Liver (tissue), 3 donors: ENCODE measurements at regions not wholly inside any gene's neighbourhood (a gene's known extent, or its start where the extent isn't known, plus 50 kb on each side); places are given as distances from the start of the nearest gene placed in this dataset.

ENCODE experiments used
- GABPA ChIP-seq, 2 donors: IDR thresholded peaks in 1 of 2; conservative IDR thresholded peaks in 1 of 2; 2 replicates each; pipeline ENCODE4 v1.6.1; 2016; ENCODE audit warnings: antibody characterized with exemption in 2 of 2, mild to moderate bottlenecking in 1 of 2, moderate library complexity in 1 of 2
- HNF4A ChIP-seq, 2 donors: conservative IDR thresholded peaks; 2 replicates each; pipeline ENCODE4 v1.6.1; 2016; ENCODE audit warnings: antibody characterized with exemption in 2 of 2, mild to moderate bottlenecking in 2 of 2
- RAD21 ChIP-seq, 2 donors: IDR thresholded peaks; 2 replicates each; pipeline ENCODE4 v1.6.1; 2016; ENCODE audit warnings: antibody characterized with exemption in 2 of 2, mild to moderate bottlenecking in 2 of 2
- RXRA ChIP-seq, 2 donors: IDR thresholded peaks; 2 replicates each; pipeline ENCODE4 v1.6.1; 2017 to 2018; ENCODE audit warnings: antibody characterized with exemption in 2 of 2, mild to moderate bottlenecking in 1 of 2
- SP1 ChIP-seq: IDR thresholded peaks from 2 replicates; pipeline ENCODE4 v1.6.1; 2018; ENCODE audit warnings: antibody characterized with exemption, mild to moderate bottlenecking
- TAF1 ChIP-seq: conservative IDR thresholded peaks from 2 replicates; pipeline ENCODE4 v1.6.1; 2016; ENCODE audit warnings: antibody characterized with exemption, mild to moderate bottlenecking
- YY1 ChIP-seq: IDR thresholded peaks from 2 replicates; pipeline ENCODE4 v1.6.1; 2016; ENCODE audit warnings: antibody characterized with exemption, mild to moderate bottlenecking
- TF ChIP-seq, protein P1 (sequence below): fragments of 150-350 bp; IDR thresholded peaks from 2 replicates; pipeline ENCODE4 v1.5.1; 2017; ENCODE audit warnings: improper control_type of control experiment, low read depth, low read length; ENCODE audit not compliant: missing input control
- TF ChIP-seq, protein P2 (sequence below): IDR thresholded peaks from 2 replicates; pipeline ENCODE4 v1.6.1; 2016; ENCODE audit warnings: antibody characterized with exemption, mild to moderate bottlenecking
- TF ChIP-seq, protein P3 (sequence below): IDR thresholded peaks from 2 replicates; pipeline ENCODE4 v1.6.1; 2016; ENCODE audit warnings: antibody characterized with exemption
- TF ChIP-seq, protein P4 (sequence below): IDR thresholded peaks from 2 replicates; pipeline ENCODE4 v1.6.1; 2016; ENCODE audit warnings: antibody characterized with exemption
- donor health status: healthy.
- donor health status: healthy.

DNA sequence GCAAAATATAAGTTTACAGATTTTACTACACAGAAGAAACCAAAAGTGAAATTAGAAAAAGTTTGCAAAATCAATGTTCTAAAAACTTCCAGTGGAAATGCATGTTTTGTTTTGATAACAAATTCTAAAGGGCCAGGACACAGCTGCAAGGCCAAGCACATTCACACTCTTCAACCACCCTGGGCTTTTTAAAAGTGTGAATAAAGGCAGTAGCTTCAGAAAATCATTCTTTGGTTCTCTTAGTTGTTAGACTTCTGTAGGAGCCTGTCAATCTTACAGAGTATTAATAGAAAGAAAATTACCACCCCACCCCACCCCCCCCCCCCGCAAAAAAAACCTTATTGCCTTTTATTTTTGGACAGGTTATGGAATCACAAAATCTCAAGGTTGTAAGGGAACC, 105.2 kb upstream of the EGLN3 start:
- TF ChIP-seq YY1 (no peak), GABPA (IDR thresholded peaks at IDR 0.05 in 1 of 2, conservative IDR thresholded peaks at IDR 0.05 in 1 of 2) (no peak), RXRA (IDR thresholded peaks at IDR 0.05) (no peak), RAD21 (IDR thresholded peaks at IDR 0.05) (no peak), HNF4A (conservative IDR thresholded peaks at IDR 0.05) (no peak), TAF1 (no peak), SP1 (no peak)
- TF ChIP-seq, protein P1, sequence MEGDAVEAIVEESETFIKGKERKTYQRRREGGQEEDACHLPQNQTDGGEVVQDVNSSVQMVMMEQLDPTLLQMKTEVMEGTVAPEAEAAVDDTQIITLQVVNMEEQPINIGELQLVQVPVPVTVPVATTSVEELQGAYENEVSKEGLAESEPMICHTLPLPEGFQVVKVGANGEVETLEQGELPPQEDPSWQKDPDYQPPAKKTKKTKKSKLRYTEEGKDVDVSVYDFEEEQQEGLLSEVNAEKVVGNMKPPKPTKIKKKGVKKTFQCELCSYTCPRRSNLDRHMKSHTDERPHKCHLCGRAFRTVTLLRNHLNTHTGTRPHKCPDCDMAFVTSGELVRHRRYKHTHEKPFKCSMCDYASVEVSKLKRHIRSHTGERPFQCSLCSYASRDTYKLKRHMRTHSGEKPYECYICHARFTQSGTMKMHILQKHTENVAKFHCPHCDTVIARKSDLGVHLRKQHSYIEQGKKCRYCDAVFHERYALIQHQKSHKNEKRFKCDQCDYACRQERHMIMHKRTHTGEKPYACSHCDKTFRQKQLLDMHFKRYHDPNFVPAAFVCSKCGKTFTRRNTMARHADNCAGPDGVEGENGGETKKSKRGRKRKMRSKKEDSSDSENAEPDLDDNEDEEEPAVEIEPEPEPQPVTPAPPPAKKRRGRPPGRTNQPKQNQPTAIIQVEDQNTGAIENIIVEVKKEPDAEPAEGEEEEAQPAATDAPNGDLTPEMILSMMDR = no peak
- TF ChIP-seq, protein P2, sequence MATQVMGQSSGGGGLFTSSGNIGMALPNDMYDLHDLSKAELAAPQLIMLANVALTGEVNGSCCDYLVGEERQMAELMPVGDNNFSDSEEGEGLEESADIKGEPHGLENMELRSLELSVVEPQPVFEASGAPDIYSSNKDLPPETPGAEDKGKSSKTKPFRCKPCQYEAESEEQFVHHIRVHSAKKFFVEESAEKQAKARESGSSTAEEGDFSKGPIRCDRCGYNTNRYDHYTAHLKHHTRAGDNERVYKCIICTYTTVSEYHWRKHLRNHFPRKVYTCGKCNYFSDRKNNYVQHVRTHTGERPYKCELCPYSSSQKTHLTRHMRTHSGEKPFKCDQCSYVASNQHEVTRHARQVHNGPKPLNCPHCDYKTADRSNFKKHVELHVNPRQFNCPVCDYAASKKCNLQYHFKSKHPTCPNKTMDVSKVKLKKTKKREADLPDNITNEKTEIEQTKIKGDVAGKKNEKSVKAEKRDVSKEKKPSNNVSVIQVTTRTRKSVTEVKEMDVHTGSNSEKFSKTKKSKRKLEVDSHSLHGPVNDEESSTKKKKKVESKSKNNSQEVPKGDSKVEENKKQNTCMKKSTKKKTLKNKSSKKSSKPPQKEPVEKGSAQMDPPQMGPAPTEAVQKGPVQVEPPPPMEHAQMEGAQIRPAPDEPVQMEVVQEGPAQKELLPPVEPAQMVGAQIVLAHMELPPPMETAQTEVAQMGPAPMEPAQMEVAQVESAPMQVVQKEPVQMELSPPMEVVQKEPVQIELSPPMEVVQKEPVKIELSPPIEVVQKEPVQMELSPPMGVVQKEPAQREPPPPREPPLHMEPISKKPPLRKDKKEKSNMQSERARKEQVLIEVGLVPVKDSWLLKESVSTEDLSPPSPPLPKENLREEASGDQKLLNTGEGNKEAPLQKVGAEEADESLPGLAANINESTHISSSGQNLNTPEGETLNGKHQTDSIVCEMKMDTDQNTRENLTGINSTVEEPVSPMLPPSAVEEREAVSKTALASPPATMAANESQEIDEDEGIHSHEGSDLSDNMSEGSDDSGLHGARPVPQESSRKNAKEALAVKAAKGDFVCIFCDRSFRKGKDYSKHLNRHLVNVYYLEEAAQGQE = no peak
- TF ChIP-seq, protein P3, sequence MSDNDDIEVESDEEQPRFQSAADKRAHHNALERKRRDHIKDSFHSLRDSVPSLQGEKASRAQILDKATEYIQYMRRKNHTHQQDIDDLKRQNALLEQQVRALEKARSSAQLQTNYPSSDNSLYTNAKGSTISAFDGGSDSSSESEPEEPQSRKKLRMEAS = no peak
- TF ChIP-seq, protein P4, sequence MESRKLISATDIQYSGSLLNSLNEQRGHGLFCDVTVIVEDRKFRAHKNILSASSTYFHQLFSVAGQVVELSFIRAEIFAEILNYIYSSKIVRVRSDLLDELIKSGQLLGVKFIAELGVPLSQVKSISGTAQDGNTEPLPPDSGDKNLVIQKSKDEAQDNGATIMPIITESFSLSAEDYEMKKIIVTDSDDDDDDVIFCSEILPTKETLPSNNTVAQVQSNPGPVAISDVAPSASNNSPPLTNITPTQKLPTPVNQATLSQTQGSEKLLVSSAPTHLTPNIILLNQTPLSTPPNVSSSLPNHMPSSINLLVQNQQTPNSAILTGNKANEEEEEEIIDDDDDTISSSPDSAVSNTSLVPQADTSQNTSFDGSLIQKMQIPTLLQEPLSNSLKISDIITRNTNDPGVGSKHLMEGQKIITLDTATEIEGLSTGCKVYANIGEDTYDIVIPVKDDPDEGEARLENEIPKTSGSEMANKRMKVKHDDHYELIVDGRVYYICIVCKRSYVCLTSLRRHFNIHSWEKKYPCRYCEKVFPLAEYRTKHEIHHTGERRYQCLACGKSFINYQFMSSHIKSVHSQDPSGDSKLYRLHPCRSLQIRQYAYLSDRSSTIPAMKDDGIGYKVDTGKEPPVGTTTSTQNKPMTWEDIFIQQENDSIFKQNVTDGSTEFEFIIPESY = no peak
